Stimulated activated CD4-positive, alpha-beta T cell treated with anti-CD3 and anti-CD28 coated beads, Interleukin-15, amount 100 ng/mL, for 24 hours (primary cell): ENCODE measurements at regions not wholly inside any gene's neighbourhood (a gene's known extent, or its start where the extent isn't known, plus 50 kb on each side); places are given as distances from the start of the nearest gene placed in this dataset.

ENCODE experiments used
- DNase-seq: peaks from one replicate; pipeline ENCODE4 v3.0.0-alpha.2; 2020

DNA sequence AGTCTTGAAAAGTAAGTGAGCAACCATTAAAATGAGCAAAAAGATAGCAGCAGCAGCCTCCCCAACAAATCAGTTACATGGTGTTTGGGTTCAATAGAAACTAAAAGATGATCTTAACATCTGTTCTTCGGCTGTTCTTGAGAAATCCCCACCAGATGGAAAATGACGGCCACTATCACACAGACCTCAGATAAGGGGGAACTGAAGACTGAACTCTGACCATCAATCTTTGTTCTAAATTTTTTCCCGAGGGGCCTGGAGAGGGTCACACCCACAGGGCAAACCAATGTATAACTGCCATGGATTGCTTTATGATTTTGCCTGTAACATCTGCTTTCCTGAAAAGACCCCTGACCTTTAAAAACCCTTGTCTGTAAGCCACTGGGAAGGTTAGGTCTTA, 624.8 kb upstream of the KIRREL3 start:
- no peak for DNase-seq

DNA sequence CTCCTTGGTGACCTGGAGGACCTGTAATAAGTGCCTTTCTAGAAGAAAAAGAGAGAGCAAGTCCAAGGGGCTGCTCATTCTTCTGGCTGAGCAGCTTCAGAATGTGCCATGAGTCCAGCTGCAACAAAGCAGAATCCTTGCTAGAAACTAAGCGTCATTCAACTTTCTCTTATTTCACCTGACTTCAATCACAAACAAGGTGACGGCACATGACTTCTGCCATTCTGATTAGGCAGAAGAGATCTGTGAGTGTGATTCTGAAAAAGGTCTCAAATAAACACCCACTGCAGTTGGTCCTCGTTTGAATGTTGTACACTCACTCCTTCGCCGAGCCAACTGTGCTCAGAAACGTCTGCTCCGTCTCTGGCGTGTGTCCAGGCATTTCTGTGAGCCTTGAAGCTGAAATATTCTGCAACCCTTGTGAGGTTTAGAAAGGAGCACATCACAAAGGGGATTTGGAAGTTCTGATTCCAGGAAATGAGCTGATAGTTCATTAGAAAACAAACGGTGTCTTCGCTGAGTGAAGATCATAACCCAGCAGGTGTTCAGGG, 623.8 kb upstream of the KIRREL3 start:
- no peak for DNase-seq

- DNase-seq = no peak
These were observed 622.1 kb upstream of the KIRREL3 start for GRCh38 chr11:127622686-127623085.

DNA sequence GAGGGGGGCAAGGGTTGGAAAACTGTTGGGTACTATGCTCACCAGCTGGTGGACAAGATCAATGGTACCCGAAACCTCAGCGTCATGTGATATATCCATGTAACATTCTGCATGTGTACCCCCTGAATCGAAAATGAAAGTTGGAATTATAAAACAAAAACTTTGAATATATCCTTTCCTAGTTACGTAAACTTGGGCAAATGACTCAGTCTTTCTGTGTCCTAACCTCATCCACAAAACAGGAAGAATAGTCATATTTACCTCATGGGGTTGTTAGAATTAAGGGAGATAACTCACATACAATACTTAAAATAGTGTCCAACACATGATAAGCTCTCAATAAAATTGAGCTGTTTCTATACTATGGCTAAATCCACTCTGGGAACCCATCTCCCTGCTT, 620.1 kb upstream of the KIRREL3 start:
- DNase-seq = no peak

DNA sequence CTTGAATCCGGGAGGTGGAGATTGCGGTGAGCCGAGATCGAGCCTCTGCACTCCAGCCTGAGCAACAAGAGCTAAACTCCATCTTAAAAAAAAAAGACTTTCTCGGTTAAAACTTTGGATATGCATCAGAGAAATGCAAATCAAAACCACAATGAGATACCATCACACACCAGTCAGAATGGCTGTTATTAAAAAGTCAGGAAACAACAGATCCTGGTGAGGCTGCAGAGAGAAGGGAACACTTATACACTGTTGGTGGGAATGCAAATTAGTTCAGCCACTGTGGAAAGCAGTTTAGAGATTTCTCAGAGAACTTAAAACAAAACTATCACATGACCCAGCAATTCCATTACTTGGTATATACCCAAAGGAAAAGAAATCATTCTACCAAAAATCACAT, 619.4 kb upstream of the KIRREL3 start:
- no peak for DNase-seq

GRCh38 chr11:127618721-127619120, 618.2 kb upstream of the KIRREL3 start:
- DNase-seq = no peak

GRCh38 chr11:127616158-127616557, 615.6 kb upstream of the KIRREL3 start:
- no peak for DNase-seq

- DNase-seq = no peak
These were observed 612.0 kb upstream of the KIRREL3 start for GRCh38 chr11:127612607-127613006.

DNA sequence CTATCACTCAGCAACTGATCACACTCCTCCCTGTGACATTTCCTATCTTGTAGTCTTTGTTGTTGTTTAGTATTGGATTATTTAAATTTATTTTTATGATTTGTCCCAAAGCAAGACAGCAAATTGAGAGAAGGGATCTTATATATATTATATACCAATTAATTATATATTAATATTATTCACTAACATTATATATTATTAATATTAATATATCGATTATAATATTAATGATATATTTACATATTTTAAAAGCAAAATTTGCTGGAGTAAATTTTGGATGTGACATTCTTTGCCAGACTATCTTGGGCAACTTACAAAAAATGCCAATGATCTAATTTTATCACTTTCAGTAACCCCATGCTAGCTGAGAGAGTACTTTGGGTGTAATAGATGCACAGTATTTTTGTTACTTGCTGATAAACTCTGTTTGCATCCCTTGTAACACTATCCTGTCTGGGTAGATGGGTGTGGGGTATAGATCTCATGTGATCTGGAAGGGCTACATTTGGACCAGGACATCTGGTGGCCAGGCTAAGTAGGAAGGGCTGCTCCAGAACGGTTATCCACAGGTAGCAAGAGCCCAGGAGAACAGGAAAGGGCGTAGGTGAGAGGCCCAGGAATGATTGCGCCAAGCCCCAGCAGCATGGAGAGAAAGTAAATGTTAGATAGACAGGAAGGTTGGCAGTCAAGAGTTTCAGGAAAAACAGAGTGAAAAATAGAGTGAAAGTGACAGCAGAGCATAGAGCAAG, 608.6 kb upstream of the KIRREL3 start:
- no peak for DNase-seq

- no peak for DNase-seq
These were observed 607.0 kb upstream of the KIRREL3 start for GRCh38 chr11:127607487-127608085.

DNA sequence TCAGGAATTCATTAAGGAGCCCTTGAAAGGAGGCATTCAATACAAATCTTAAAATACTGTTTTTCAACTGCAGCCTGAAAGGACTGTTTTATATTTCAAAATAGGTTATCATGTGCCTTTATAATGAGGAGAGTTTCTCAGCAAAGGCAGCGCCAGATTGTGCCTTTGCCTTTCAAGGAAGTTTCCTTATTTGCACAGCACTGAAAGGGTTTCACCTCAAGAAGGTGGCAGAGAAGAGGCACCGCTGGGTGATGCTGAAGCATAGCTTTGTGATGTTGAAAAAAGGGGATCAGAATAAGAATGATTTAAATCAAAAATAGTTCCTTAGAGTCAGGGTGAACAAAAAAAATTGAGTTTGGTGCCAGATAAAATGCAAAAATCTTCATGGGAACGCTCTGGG, 601.0 kb upstream of the KIRREL3 start:
- no peak for DNase-seq

GRCh38 chr11:127600674-127601073, 600.1 kb upstream of the KIRREL3 start:
- no peak for DNase-seq

DNA sequence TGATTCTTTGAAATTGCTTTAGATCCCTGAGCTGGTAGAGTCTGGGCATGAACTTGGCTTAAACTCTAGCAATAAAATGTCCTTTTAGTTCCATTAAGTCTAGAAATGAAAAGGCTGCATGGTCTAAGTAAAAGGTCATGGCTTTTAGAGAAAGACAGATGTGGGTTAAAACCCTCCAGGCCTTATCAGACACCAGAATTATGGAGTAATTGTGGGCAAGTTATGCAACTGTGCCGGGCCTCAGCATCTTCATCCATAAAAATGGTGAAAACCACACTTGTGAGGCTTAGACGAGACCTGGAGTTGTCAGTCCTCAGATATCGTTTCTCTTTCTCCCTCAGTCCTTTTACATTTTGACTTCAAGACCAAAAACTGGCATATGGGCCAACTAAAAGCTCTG, 597.9 kb upstream of the KIRREL3 start:
- DNase-seq = no peak

- no peak for DNase-seq
These were observed 595.9 kb upstream of the KIRREL3 start for GRCh38 chr11:127596433-127596832.

GRCh38 chr11:127592371-127592770, 591.8 kb upstream of the KIRREL3 start:
- DNase-seq = no peak

DNA sequence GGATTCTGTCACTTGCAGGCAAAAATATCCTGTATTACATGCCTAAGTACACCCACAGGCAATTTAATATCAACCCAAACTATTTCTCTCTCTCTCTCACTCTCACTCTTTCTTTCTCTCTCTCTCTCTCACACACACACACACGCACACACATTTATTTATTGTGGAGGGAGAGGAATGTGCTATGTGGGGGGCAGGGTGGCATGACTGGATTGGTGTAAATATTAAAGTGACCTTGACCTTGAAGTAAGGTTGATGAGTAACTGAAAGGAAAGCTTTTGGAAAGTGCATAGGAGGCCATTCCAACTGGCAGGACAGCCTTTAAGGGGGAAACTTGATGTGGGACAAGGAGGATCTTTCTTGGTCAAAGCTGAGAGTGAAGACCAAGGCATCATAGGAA, 589.7 kb upstream of the KIRREL3 start:
- DNase-seq = no peak

DNA sequence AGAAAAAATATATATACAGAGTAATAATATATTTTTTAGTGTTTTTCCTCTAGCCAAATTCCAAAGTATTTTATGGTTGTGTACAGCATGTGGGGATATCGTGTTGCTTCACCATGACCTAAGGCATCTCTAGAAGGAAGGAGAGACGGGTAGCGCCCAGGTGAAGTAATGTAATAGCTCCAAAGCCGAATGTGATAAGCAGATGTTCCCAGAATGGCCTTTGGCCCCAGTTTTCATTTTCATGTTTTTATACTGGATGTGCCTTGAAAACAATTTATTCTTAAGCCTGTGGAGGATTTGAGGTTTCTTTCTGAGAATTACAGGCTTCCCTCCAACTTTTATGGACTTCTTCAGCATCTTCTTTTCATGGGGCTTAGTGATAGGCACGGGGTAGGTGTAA, 587.9 kb upstream of the KIRREL3 start:
- no peak for DNase-seq

DNA sequence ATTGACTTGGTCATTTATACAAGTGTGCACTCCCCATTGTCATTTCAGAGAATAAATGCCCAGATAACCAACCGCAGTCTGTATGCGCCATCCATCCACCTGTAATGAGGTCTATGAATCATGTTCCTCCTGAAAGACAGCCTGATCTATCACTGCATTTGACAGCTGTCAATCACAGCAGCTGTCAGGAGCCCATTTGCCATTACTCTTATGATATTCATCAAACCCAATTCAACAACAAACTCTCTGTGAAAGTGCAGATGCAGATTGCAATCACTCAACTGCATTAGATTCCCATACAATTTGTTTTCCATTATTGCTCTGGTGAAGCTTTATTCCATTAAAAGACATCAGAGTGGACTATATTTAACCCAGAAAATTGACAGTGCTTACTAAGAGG, 586.9 kb upstream of the KIRREL3 start:
- no peak for DNase-seq

DNA sequence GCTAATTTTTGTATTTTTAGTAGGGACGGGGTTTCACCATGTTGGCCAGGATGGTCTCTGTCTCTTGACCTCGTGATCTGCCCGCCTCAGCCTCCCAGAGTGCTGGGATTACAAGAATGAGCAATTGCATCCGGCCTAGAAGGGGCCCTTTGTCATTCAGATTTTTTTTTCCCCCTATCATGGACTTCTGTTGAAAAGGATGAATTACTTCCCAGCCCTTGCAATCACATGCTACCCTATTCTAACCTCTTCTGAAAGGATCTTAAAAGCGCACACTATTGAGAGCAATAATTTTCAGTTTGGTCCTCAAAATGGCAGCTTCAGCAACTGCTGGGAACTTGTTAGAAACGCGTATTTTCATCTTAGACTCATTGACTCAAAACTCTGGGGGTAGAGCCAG, 575.6 kb upstream of the KIRREL3 start:
- DNase-seq = no peak

DNA sequence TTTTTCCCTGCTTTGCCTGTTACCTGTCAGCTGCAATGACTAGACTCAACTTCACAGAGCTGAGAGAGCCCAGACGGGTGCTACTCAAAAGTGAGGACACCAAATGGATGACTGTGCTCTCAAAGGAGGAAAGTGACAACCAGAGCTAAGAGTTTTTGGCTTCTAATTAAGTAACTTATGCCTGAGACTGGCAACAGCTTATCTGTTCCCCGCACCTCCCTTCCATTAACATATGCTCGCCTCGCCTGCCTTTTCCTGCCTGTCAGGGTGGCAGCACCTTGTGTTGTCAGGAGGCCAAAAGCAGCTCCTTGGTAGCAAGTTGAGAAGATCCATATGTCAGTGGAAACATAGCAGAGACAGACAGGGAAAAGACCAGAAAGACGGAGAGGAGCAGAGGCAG, 573.9 kb upstream of the KIRREL3 start:
- no peak for DNase-seq

DNA sequence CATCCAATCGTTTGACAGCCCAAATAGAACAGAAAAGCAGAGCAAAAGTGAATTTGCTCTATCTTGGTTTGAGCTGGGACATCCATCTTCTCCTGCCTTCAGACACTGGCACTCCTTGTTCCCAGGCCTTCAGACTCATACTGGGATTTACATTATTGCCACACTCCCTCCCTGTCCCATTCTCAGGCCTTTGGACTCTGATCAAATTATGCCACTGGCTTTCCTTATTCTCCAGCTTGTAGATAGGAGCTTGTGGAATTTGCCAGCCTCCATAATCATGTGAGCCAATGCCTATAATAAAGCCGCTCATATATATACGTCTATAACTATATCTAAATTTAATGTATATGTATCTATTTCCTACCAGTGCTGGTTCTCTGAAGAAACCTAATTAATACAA, 568.3 kb upstream of the KIRREL3 start:
- DNase-seq = no peak

DNA sequence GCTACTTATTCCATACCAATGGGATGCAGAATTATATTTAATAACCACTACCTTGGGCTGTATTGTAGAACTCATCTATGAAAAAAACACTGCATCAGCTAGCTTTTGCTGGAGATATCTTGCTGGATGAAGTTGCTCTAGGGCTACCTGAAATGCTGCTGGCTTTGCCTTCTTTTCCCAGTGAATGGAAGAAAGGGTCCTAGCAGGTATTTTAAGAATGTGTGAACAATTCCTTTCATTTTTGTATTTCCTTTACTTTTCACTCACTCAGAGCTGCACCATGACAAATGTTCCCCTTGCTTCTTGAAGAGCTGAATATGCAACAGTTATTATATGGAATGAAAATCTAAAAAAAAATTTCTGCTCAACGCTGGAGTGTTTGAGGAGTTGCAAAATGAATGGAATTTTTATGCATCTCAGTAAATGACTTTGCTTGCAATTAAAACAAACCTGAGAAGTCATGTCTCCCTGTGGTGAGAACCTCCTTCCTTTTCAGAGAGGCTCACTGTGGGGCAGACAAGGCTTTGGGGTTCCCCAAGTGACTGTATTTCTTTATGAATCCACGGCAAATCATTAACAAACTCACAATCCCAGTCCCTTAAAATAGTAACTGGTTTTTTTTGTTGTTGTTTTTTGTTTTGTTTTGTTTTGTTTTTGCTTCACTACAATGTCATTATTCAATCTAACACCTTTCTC, 566.8 kb upstream of the KIRREL3 start:
- no peak for DNase-seq

- DNase-seq = no peak
These were observed 564.2 kb upstream of the KIRREL3 start for GRCh38 chr11:127564810-127565209.

GRCh38 chr11:127559978-127560377, 559.4 kb upstream of the KIRREL3 start:
- DNase-seq = no peak
